Pons (tissue), 1 donor: ENCODE measurements at regions not wholly inside any gene's neighbourhood (a gene's known extent, or its start where the extent isn't known, plus 50 kb on each side); places are given as distances from the start of the nearest gene placed in this dataset.
"Not testable (repeated sequence)": the region's sequence is repeated elsewhere in the genome, so short reads cannot be mapped to it uniquely, and the experiment has no call there.

Source experiments
- DNase-seq: peaks from one replicate; pipeline ENCODE4 v3.0.0-alpha.2; 2016; ENCODE audit warnings: low spot score

- DNase-seq, result no peak
These were observed 98.7 kb upstream of the GRIA3 start for GRCh38 chrX:123085311-123085940.

- no peak for DNase-seq
These were observed 97.3 kb upstream of the GRIA3 start for GRCh38 chrX:123086768-123087167.

DNA sequence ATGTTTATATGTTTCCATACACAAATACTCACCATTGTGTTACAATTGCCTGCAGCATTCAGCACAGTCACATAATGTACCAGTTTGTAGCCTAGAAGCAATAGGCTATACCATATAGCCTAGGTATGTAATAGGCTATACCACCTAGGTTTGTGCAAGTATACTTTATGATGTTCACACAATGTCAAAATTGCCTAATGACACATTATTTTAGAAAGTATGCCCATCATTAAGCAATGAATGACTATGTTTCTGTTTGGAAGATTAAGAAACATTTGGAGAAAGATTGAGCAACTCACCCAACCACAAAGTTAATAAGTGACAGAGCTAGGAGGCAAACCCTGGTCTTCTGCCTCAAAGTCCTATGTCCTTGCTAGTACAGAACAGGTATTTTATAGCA lies 96.8 kb upstream of the GRIA3 start:
- DNase-seq, result no peak

- no peak for DNase-seq
These were observed 95.7 kb upstream of the GRIA3 start for GRCh38 chrX:123088331-123088730.

- no peak for DNase-seq
These were observed 95.1 kb upstream of the GRIA3 start for GRCh38 chrX:123088930-123089329.

DNA sequence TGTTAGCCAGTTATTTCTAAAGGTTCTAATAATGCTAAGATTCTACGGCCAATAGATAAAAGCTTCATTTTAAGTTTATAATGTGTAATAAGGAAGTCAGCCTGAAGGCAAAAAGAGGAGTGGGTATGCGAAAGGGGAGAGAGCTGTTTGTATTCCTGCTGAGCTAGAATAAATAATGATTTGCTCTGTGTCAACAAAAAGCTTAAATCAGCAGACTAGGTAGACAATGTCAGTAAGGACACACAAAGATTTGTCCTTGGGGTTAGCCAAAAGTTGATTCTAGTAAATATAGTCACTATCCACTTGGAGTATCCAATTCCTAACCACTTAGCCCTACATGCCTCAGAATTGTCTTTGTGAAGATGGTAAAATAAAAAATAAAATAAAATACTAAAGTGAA lies 90.3 kb upstream of the GRIA3 start:
- no peak for DNase-seq

- no peak for DNase-seq
These were observed 75.3 kb upstream of the GRIA3 start for GRCh38 chrX:123108513-123109427.

- DNase-seq, result no peak
These were observed 62.8 kb upstream of the GRIA3 start for GRCh38 chrX:123121241-123121640.

DNA sequence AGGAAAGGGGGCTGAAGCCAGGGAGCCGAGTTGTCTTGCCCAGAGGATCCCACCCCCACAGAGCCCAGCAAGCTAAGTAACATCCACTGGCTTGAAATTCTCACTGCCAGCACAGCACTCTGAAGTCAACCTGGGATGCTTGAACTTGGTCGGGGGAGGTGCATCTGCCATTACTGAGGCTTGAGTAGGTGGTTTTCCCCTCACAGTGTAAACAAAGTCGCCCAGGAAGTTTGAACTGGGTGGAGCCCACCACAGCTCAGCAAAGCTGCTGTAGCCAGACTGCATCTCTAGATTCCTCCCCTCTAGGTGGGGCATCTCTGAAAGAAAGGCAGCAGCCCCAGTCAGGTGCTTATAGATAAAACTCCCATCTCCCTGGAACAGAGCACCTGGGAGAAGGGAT lies 54.3 kb upstream of the GRIA3 start:
- not testable (repeated sequence) for DNase-seq
